ENCODE measurements at regions not wholly inside any gene's neighbourhood (a gene's known extent, or its start where the extent isn't known, plus 50 kb on each side); places are given as distances from the start of the nearest gene placed in this dataset.

DNA sequence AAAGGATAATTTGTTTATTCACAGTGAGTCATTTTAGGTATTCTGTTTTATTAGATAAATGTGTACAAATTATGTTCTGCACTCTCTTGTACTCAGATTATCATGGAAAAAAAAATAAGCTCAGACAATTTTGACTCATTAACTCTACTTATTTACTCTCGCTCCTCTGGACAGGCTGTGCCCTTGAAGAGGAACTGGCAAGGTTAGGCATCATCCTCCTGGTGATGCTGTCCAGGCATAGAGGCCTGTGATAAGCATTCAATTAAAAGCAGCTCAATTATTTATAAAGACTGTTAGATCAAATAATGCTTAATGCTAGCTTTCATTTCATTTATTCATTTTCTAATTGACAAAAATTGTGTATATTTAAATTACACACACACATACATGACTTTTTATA lies 518.5 kb downstream of the TENT5A start:
- TF ChIP-seq EZH2 (IDR thresholded peaks at IDR 0.05; ENCODE audit: borderline replicate concordance, low read length) = no peak
- TF ChIP-seq, protein P1, sequence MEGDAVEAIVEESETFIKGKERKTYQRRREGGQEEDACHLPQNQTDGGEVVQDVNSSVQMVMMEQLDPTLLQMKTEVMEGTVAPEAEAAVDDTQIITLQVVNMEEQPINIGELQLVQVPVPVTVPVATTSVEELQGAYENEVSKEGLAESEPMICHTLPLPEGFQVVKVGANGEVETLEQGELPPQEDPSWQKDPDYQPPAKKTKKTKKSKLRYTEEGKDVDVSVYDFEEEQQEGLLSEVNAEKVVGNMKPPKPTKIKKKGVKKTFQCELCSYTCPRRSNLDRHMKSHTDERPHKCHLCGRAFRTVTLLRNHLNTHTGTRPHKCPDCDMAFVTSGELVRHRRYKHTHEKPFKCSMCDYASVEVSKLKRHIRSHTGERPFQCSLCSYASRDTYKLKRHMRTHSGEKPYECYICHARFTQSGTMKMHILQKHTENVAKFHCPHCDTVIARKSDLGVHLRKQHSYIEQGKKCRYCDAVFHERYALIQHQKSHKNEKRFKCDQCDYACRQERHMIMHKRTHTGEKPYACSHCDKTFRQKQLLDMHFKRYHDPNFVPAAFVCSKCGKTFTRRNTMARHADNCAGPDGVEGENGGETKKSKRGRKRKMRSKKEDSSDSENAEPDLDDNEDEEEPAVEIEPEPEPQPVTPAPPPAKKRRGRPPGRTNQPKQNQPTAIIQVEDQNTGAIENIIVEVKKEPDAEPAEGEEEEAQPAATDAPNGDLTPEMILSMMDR (IDR thresholded peaks at IDR 0.05; ENCODE audit: low read length) = no peak

All from OCI-LY1 (cell line).